ENCODE measurements at regions not wholly inside any gene's neighbourhood (a gene's known extent, or its start where the extent isn't known, plus 50 kb on each side); places are given as distances from the start of the nearest gene placed in this dataset.

DNA sequence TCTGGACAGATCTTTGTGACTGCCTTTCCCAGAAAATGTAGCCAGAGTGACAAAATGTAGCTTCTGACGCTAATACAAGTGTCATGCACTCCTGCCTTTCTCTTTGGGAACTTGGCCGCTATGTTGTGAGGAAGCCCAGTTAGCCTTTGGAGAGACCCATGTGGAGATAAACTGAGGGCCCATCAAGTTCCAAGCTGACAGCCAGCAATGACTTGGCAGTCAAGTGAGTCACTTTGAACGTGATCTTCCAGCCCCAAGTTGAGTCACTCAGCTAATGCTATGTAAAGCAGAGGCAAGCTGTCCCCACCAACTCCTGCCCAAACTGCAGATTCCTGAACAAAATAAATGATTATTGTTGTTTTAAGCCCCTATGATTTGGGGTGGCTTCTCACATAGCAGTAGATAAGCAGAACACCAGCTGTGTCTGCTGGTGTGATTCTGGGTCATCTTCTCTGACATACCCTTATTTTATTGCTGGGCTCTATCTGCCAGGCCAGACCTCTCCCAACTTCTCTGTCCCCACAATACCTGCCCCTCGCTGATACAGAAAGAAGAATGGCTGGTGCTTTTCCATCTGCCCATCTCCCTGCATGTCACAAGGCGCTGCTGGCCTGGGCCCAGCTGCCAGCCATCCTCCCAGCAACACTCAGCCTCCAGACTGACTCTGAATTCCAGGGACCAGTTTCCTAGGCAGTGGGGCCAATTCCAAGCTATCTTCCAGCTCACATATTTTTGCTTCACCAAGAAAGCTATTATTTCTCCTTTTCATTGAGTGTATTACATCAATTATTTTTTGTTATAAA, 274.8 kb downstream of the LRFN2 start:
- TF ChIP-seq FOXM1 (IDR thresholded peaks at IDR 0.05; ENCODE audit: borderline replicate concordance) = no peak
- no peak for TF ChIP-seq TARDBP (IDR thresholded peaks at IDR 0.05)
- no peak for TF ChIP-seq FOXA1 (IDR thresholded peaks at IDR 0.05)
- TF ChIP-seq SP1 (IDR thresholded peaks at IDR 0.05) = no peak
- TF ChIP-seq ARNT (IDR thresholded peaks at IDR 0.05) = no peak
- TF ChIP-seq NFRKB (IDR thresholded peaks at IDR 0.05) = no peak
- no peak for TF ChIP-seq HDGF (IDR thresholded peaks at IDR 0.05; ENCODE audit: borderline replicate concordance)
- no peak for TF ChIP-seq ELF4 (IDR thresholded peaks at IDR 0.05)
